T-helper 17 cell (primary cell): ENCODE measurements at regions not wholly inside any gene's neighbourhood (a gene's known extent, or its start where the extent isn't known, plus 50 kb on each side); places are given as distances from the start of the nearest gene placed in this dataset.

ENCODE experiments used
- ATAC-seq: fragments of 150-1000 bp; cut with Tn5 transposase; 2 replicates; pipeline ENCODE4 v1.10.0; 2021; ENCODE audit warnings: mild to moderate bottlenecking, moderate library complexity
- DNase-seq, 3 donors: peaks; one replicate each; pipeline versions ENCODE4 v3.0.0 to v3.0.0-alpha.2; 2020 to 2021
- H3K9me3 ChIP-seq: one replicate; pipeline ENCODE4 v1.7.0; 2013; ENCODE audit warnings: low read length, mild to moderate bottlenecking; ENCODE audit not compliant: control insufficient read depth, poor library complexity, severe bottlenecking
- H3K27ac Mint-ChIP-seq: one replicate; pipeline ENCODE4 v1.8.0; 2022; ENCODE audit warnings: mild to moderate bottlenecking, moderate library complexity, mixed read lengths
- H3K27me3 Mint-ChIP-seq: one replicate; pipeline ENCODE4 v1.8.0; 2022; ENCODE audit warnings: mixed read lengths
- H3K36me3 Mint-ChIP-seq: one replicate; pipeline ENCODE4 v1.8.0; 2022; ENCODE audit warnings: low read depth, mixed read lengths
- H3K4me1 Mint-ChIP-seq: one replicate; pipeline ENCODE4 v1.8.0; 2022; ENCODE audit warnings: mild to moderate bottlenecking, mixed read lengths
- H3K4me3 Mint-ChIP-seq: one replicate; pipeline ENCODE4 v1.8.0; 2022; ENCODE audit warnings: mild to moderate bottlenecking, moderate library complexity, mixed read lengths

- Mint-ChIP-seq H3K27ac (no peak overlapping the region), H3K4me1 (no peaks in the 10 kb centered on the region), H3K36me3 (no peaks in the 10 kb centered on the region), H3K4me3 (no peak overlapping the region), H3K27me3 (peaks cover 13% of the 10 kb centered on the region)
- DNase-seq (no peak), ATAC-seq (no peak)
- H3K9me3 ChIP-seq, result no peaks in the 10 kb centered on the region
Measured at GRCh38 chr15:100703032-100703578, 100.7 kb downstream of the ASB7 start.

GRCh38 chr15:100703671-100704070 is 101.3 kb downstream of the ASB7 start:
- no peak overlapping the region for H3K4me3 Mint-ChIP-seq
- H3K4me1 Mint-ChIP-seq, result no peaks in the 10 kb centered on the region
- no peak overlapping the region for H3K27ac Mint-ChIP-seq
- ATAC-seq (no peak), DNase-seq (no peak)
- H3K36me3 Mint-ChIP-seq, result no peaks in the 10 kb centered on the region
- H3K9me3 ChIP-seq, result no peaks in the 10 kb centered on the region
- peaks cover 13% of the 10 kb centered on the region for H3K27me3 Mint-ChIP-seq

- Mint-ChIP-seq H3K36me3 (no peaks in the 10 kb centered on the region), H3K27me3 (peaks cover 13% of the 10 kb centered on the region), H3K27ac (no peak overlapping the region), H3K4me1 (no peaks in the 10 kb centered on the region), H3K4me3 (no peak overlapping the region)
- DNase-seq, result no peak
- H3K9me3 ChIP-seq, result no peaks in the 10 kb centered on the region
- ATAC-seq, result no peak
Measured at GRCh38 chr15:100704281-100705055, 102.1 kb downstream of the ASB7 start.

- DNase-seq, result no peak
- Mint-ChIP-seq H3K27ac (no peak overlapping the region), H3K36me3 (no peaks in the 10 kb centered on the region), H3K4me3 (no peak overlapping the region), H3K27me3 (peaks cover 13% of the 10 kb centered on the region), H3K4me1 (no peaks in the 10 kb centered on the region)
- no peak for ATAC-seq
- H3K9me3 ChIP-seq, result no peaks in the 10 kb centered on the region
Measured at GRCh38 chr15:100705065-100705464, 102.7 kb downstream of the ASB7 start.

- Mint-ChIP-seq H3K27ac (no peak overlapping the region), H3K4me3 (no peak overlapping the region), H3K36me3 (no peaks in the 10 kb centered on the region), H3K4me1 (no peaks in the 10 kb centered on the region), H3K27me3 (peaks cover 13% of the 10 kb centered on the region)
- no peak for ATAC-seq
- no peak for DNase-seq
- H3K9me3 ChIP-seq, result no peaks in the 10 kb centered on the region
Measured at GRCh38 chr15:100705841-100706240, 103.5 kb downstream of the ASB7 start.

GRCh38 chr15:100707229-100707628 is 104.8 kb downstream of the ASB7 start:
- Mint-ChIP-seq H3K36me3 (no peaks in the 10 kb centered on the region), H3K4me3 (no peak overlapping the region), H3K4me1 (no peaks in the 10 kb centered on the region), H3K27me3 (peaks cover under 1% of the 10 kb centered on the region), H3K27ac (no peak overlapping the region)
- ATAC-seq (no peak), DNase-seq (no peak)
- H3K9me3 ChIP-seq, result no peaks in the 10 kb centered on the region

GRCh38 chr15:100708916-100709315 is 106.5 kb downstream of the ASB7 start:
- Mint-ChIP-seq H3K27me3 (no peaks in the 10 kb centered on the region), H3K36me3 (no peaks in the 10 kb centered on the region), H3K27ac (no peak overlapping the region), H3K4me1 (no peaks in the 10 kb centered on the region), H3K4me3 (no peak overlapping the region)
- ATAC-seq, result no peak
- no peaks in the 10 kb centered on the region for H3K9me3 ChIP-seq
- DNase-seq, result no peak

- H3K9me3 ChIP-seq, result no peaks in the 10 kb centered on the region
- Mint-ChIP-seq H3K36me3 (no peaks in the 10 kb centered on the region), H3K4me3 (no peak overlapping the region), H3K27ac (no peak overlapping the region), H3K4me1 (no peaks in the 10 kb centered on the region), H3K27me3 (no peaks in the 10 kb centered on the region)
- no peak for DNase-seq
- no peak for ATAC-seq
Measured at GRCh38 chr15:100710222-100710621, 107.8 kb downstream of the ASB7 start.

- no peaks in the 10 kb centered on the region for H3K36me3 Mint-ChIP-seq
- ATAC-seq, result no peak
- no peak overlapping the region for H3K27ac Mint-ChIP-seq
- no peaks in the 10 kb centered on the region for H3K9me3 ChIP-seq
- H3K4me1 Mint-ChIP-seq, result no peaks in the 10 kb centered on the region
- DNase-seq, result no peak
- H3K4me3 Mint-ChIP-seq, result no peak overlapping the region
- no peaks in the 10 kb centered on the region for H3K27me3 Mint-ChIP-seq
Measured at GRCh38 chr15:100710744-100711515, 108.5 kb downstream of the ASB7 start.

GRCh38 chr15:100711516-100712021 is 109.2 kb downstream of the ASB7 start:
- H3K36me3 Mint-ChIP-seq, result no peaks in the 10 kb centered on the region
- no peaks in the 10 kb centered on the region for H3K4me1 Mint-ChIP-seq
- no peak overlapping the region for H3K27ac Mint-ChIP-seq
- ATAC-seq (no peak), DNase-seq (no peak)
- no peaks in the 10 kb centered on the region for H3K9me3 ChIP-seq
- H3K4me3 Mint-ChIP-seq, result no peak overlapping the region
- peaks cover 2% of the 10 kb centered on the region for H3K27me3 Mint-ChIP-seq

- Mint-ChIP-seq H3K4me1 (no peaks in the 10 kb centered on the region), H3K36me3 (no peaks in the 10 kb centered on the region), H3K4me3 (no peak overlapping the region), H3K27ac (no peak overlapping the region), H3K27me3 (peaks cover 8% of the 10 kb centered on the region)
- H3K9me3 ChIP-seq, result no peaks in the 10 kb centered on the region
- ATAC-seq (no peak), DNase-seq (no peak)
Measured at GRCh38 chr15:100712226-100712625, 109.8 kb downstream of the ASB7 start.

- no peak overlapping the region for H3K27ac Mint-ChIP-seq
- H3K4me1 Mint-ChIP-seq, result no peaks in the 10 kb centered on the region
- ATAC-seq (no peak), DNase-seq (no peak)
- H3K9me3 ChIP-seq, result no peaks in the 10 kb centered on the region
- peaks cover 17% of the 10 kb centered on the region for H3K27me3 Mint-ChIP-seq
- peaks cover under 1% of the 10 kb centered on the region for H3K36me3 Mint-ChIP-seq
- H3K4me3 Mint-ChIP-seq, result no peak overlapping the region
Measured at GRCh38 chr15:100713163-100713867, 110.9 kb downstream of the ASB7 start.
